HG03139 (cell line): ENCODE measurements at regions not wholly inside any gene's neighbourhood (a gene's known extent, or its start where the extent isn't known, plus 50 kb on each side); places are given as distances from the start of the nearest gene placed in this dataset.
"Not testable (repeated sequence)": the region's sequence is repeated elsewhere in the genome, so short reads cannot be mapped to it uniquely, and the experiment has no call there.

Experiments used
- ATAC-seq: cut with Tn5 transposase; IDR thresholded peaks from one replicate; pipeline ENCODE4 v1.9.1; 2021; ENCODE audit not compliant: unreplicated experiment

GRCh38 chr15:62495670-62496614, 330.9 kb upstream of the C2CD4B start:
- ATAC-seq: no peak

GRCh38 chr15:62497356-62497755, 332.3 kb upstream of the C2CD4B start:
- no peak for ATAC-seq

- ATAC-seq: no peak
Observed at GRCh38 chr15:62498278-62498677, 333.2 kb upstream of the C2CD4B start.

- no peak for ATAC-seq
Observed at GRCh38 chr15:62498712-62499111, 333.6 kb upstream of the C2CD4B start.

GRCh38 chr15:62500325-62500724, 335.2 kb upstream of the C2CD4B start:
- ATAC-seq: no peak

GRCh38 chr15:62502451-62502850, 337.4 kb upstream of the C2CD4B start:
- ATAC-seq: no peak

GRCh38 chr15:62503451-62503850, 338.4 kb upstream of the C2CD4B start:
- no peak for ATAC-seq

- no peak for ATAC-seq
Observed at GRCh38 chr15:62505762-62506161, 340.7 kb upstream of the C2CD4B start.

GRCh38 chr15:62506217-62506805, 341.2 kb upstream of the C2CD4B start:
- ATAC-seq: no peak

- no peak for ATAC-seq
Observed at GRCh38 chr15:62509395-62509958, 344.4 kb upstream of the C2CD4B start.

GRCh38 chr15:62510791-62511190, 345.7 kb upstream of the C2CD4B start:
- no peak for ATAC-seq

- no peak for ATAC-seq
Observed at GRCh38 chr15:62512904-62513303, 347.8 kb upstream of the C2CD4B start.

- ATAC-seq: no peak
Observed at GRCh38 chr15:62513893-62514292, 348.8 kb upstream of the C2CD4B start.

GRCh38 chr15:62515696-62516395, 350.8 kb upstream of the C2CD4B start:
- ATAC-seq: no peak

- ATAC-seq: no peak
Observed at GRCh38 chr15:62517541-62517940, 352.5 kb upstream of the C2CD4B start.

GRCh38 chr15:62518666-62519065, 353.6 kb upstream of the C2CD4B start:
- not testable (repeated sequence) for ATAC-seq

- no peak for ATAC-seq
Observed at GRCh38 chr15:62519900-62520299, 354.8 kb upstream of the C2CD4B start.

GRCh38 chr15:62520887-62521286, 355.8 kb upstream of the C2CD4B start:
- ATAC-seq: no peak

GRCh38 chr15:62521396-62521795, 356.3 kb upstream of the C2CD4B start:
- no peak for ATAC-seq

GRCh38 chr15:62524848-62525247, 359.8 kb upstream of the C2CD4B start:
- no peak for ATAC-seq

- no peak for ATAC-seq
Observed at GRCh38 chr15:62527387-62527786, 362.3 kb upstream of the C2CD4B start.
